ENCODE measurements at regions not wholly inside any gene's neighbourhood (a gene's known extent, or its start where the extent isn't known, plus 50 kb on each side); places are given as distances from the start of the nearest gene placed in this dataset.

DNA sequence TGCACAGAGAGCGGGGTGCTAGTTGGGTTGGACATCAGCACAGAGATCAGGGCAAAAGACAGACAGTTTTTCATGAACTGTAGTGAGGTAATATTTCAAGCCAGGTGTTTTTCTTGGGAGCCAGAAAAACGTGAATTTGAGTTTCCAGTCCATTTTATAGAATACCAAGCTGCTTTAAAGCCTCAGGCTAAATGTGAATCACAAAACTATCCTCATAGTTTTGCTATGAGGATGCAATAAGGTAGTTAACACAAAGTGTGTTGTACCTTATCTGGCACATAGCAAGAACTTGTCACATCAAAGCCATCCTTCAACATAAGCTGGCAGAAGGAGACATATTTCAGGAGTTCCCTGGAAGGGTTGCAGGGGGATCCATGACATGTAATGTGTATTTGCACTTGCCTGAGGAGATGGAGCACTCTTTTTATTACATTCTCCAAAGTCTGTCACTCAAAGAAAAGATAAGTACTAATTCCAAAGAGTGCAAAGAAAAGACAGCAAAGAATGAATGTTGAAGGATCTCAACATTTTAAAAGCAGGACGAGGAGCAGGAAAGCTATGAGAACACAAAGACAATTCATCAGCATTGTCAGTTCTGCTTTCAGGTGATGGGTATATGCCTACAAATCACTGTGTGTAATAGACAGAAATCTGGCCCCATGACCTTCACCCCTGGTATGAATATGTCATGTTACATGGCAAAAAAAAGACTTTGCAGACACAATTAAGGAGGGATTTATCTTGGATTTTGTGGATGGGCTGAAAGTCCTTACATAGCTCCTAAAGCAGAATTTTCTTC lies 1046.4 kb downstream of the NTRK3 start:
- no peak overlapping the region for H3K4ac ChIP-seq (ENCODE audit: low read depth in 1 of 2, low read length in 2 of 2)
- H3K79me1 ChIP-seq (replicated peaks; ENCODE audit: low read length, poor library complexity, severe bottlenecking): no peaks in the 10 kb centered on the region
- 81% methylated on average over 2 of the region's 3 CpGs for WGBS
- H3K27me3 ChIP-seq (ENCODE audit: control insufficient read depth in 1 of 2, insufficient read depth in 1 of 2, low read length in 2 of 2): no peaks in the 10 kb centered on the region
- no peak overlapping the region for H2BK5ac ChIP-seq (ENCODE audit: low read depth, low read length, poor library complexity, severe bottlenecking)
- no peak overlapping the region for H3K14ac ChIP-seq (ENCODE audit: low read length in 2 of 2)
- H3K4me2 ChIP-seq (ENCODE audit: low read length, poor library complexity, severe bottlenecking): no peak overlapping the region
- no peak overlapping the region for H3K9ac ChIP-seq (ENCODE audit: low read length)
- H2AFZ ChIP-seq (ENCODE audit: low read depth, low read length): no peak overlapping the region
- no peak overlapping the region for H3K27ac ChIP-seq (ENCODE audit: low read length, poor library complexity, severe bottlenecking)
- no peak overlapping the region for H4K8ac ChIP-seq (ENCODE audit: low read length)
- H3K36me3 ChIP-seq (ENCODE audit: control insufficient read depth in 1 of 2, insufficient read depth in 2 of 2, low read depth in 1 of 2, low read length in 2 of 2): no peaks in the 10 kb centered on the region
- no peak overlapping the region for H4K91ac ChIP-seq (ENCODE audit: low read length)
- no peak overlapping the region for H2BK120ac ChIP-seq (ENCODE audit: low read depth, low read length)
- no peaks in the 10 kb centered on the region for H3K9me3 ChIP-seq (ENCODE audit: control insufficient read depth, low read length)
- H2AK5ac ChIP-seq (ENCODE audit: low read length, severe bottlenecking): no peak overlapping the region
- DNase-seq: no peak
- H3K23ac ChIP-seq (ENCODE audit: low read length in 2 of 2): no peak overlapping the region
- H3K4me3 ChIP-seq (ENCODE audit: insufficient read depth in 1 of 2, low read depth in 1 of 2, low read length in 2 of 2): no peak overlapping the region
- H3K18ac ChIP-seq (ENCODE audit: low read depth in 1 of 2, low read length in 2 of 2): no peak overlapping the region
- no peaks in the 10 kb centered on the region for H3K4me1 ChIP-seq (ENCODE audit: control insufficient read depth, insufficient read depth, low read depth, low read length)
- no peak overlapping the region for H2BK12ac ChIP-seq (ENCODE audit: low read length in 2 of 2)
- H2BK15ac ChIP-seq (ENCODE audit: low read depth, poor library complexity, severe bottlenecking): no peak overlapping the region

GRCh38 chr15:87207990-87208580 lies 1048.5 kb downstream of the NTRK3 start:
- Histone ChIP-seq H3K14ac (ENCODE audit: low read length in 2 of 2) (no peak overlapping the region), H3K79me1 (replicated peaks; ENCODE audit: low read length, poor library complexity, severe bottlenecking) (no peaks in the 10 kb centered on the region), H4K91ac (ENCODE audit: low read length) (no peak overlapping the region), H3K9ac (ENCODE audit: low read length) (peak overlapping the region; percentile 51), H2BK15ac (ENCODE audit: low read depth, poor library complexity, severe bottlenecking) (no peak overlapping the region), H3K4ac (ENCODE audit: low read depth in 1 of 2, low read length in 2 of 2) (no peak overlapping the region), H3K27ac (ENCODE audit: low read length, poor library complexity, severe bottlenecking) (no peak overlapping the region), H2AK5ac (ENCODE audit: low read length, severe bottlenecking) (no peak overlapping the region), H3K18ac (ENCODE audit: low read depth in 1 of 2, low read length in 2 of 2) (no peak overlapping the region), H4K8ac (ENCODE audit: low read length) (no peak overlapping the region), H3K4me1 (ENCODE audit: control insufficient read depth, insufficient read depth, low read depth, low read length) (no peaks in the 10 kb centered on the region), H3K27me3 (ENCODE audit: control insufficient read depth in 1 of 2, insufficient read depth in 1 of 2, low read length in 2 of 2) (no peaks in the 10 kb centered on the region), H2AFZ (ENCODE audit: low read depth, low read length) (no peak overlapping the region), H3K4me3 (ENCODE audit: insufficient read depth in 1 of 2, low read depth in 1 of 2, low read length in 2 of 2) (no peak overlapping the region), H3K23ac (ENCODE audit: low read length in 2 of 2) (no peak overlapping the region), H2BK12ac (ENCODE audit: low read length in 2 of 2) (no peak overlapping the region), H3K36me3 (ENCODE audit: control insufficient read depth in 1 of 2, insufficient read depth in 2 of 2, low read depth in 1 of 2, low read length in 2 of 2) (no peaks in the 10 kb centered on the region), H2BK5ac (ENCODE audit: low read depth, low read length, poor library complexity, severe bottlenecking) (no peak overlapping the region), H3K4me2 (ENCODE audit: low read length, poor library complexity, severe bottlenecking) (no peak overlapping the region), H2BK120ac (ENCODE audit: low read depth, low read length) (no peak overlapping the region), H3K9me3 (ENCODE audit: control insufficient read depth, low read length) (no peaks in the 10 kb centered on the region)
- DNase-seq: peak; percentile 71

DNA sequence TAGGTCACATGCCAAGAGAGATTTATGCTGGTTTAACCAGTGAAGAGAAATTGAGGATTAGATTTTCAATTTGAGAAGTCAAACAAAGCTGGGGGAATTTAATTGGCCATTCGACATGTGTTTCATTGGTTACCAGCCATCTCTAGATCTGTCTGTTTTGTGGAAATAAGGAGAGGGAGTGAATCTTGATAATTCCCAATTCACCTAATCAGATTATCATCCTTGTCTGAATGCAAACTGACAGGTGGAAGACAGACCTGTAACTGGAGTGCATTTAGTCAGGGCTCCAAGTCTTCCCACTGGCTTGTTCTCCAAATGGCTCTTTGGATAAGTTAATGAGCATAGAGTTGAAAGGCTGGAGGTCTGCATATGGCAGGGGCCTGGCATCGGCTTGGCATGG lies 1049.3 kb downstream of the NTRK3 start:
- 100% methylated on average over 1 of the region's 2 CpGs for WGBS
- Histone ChIP-seq H3K27ac (ENCODE audit: low read length, poor library complexity, severe bottlenecking) (no peak overlapping the region), H2BK5ac (ENCODE audit: low read depth, low read length, poor library complexity, severe bottlenecking) (no peak overlapping the region), H3K4me3 (ENCODE audit: insufficient read depth in 1 of 2, low read depth in 1 of 2, low read length in 2 of 2) (no peak overlapping the region), H3K4me1 (ENCODE audit: control insufficient read depth, insufficient read depth, low read depth, low read length) (no peaks in the 10 kb centered on the region), H3K4ac (ENCODE audit: low read depth in 1 of 2, low read length in 2 of 2) (no peak overlapping the region), H2BK120ac (ENCODE audit: low read depth, low read length) (no peak overlapping the region), H3K4me2 (ENCODE audit: low read length, poor library complexity, severe bottlenecking) (no peak overlapping the region), H3K79me1 (replicated peaks; ENCODE audit: low read length, poor library complexity, severe bottlenecking) (no peaks in the 10 kb centered on the region), H2AK5ac (ENCODE audit: low read length, severe bottlenecking) (no peak overlapping the region), H3K9ac (ENCODE audit: low read length) (no peak overlapping the region), H2BK15ac (ENCODE audit: low read depth, poor library complexity, severe bottlenecking) (no peak overlapping the region), H2AFZ (ENCODE audit: low read depth, low read length) (no peak overlapping the region), H3K36me3 (ENCODE audit: control insufficient read depth in 1 of 2, insufficient read depth in 2 of 2, low read depth in 1 of 2, low read length in 2 of 2) (no peaks in the 10 kb centered on the region), H4K91ac (ENCODE audit: low read length) (peak overlapping the region; percentile 45), H3K23ac (ENCODE audit: low read length in 2 of 2) (no peak overlapping the region), H3K14ac (ENCODE audit: low read length in 2 of 2) (no peak overlapping the region), H3K18ac (ENCODE audit: low read depth in 1 of 2, low read length in 2 of 2) (no peak overlapping the region), H2BK12ac (ENCODE audit: low read length in 2 of 2) (no peak overlapping the region), H3K27me3 (ENCODE audit: control insufficient read depth in 1 of 2, insufficient read depth in 1 of 2, low read length in 2 of 2) (no peaks in the 10 kb centered on the region), H3K9me3 (ENCODE audit: control insufficient read depth, low read length) (no peaks in the 10 kb centered on the region), H4K8ac (ENCODE audit: low read length) (peak overlapping the region; percentile 30)
- DNase-seq: no peak

DNA sequence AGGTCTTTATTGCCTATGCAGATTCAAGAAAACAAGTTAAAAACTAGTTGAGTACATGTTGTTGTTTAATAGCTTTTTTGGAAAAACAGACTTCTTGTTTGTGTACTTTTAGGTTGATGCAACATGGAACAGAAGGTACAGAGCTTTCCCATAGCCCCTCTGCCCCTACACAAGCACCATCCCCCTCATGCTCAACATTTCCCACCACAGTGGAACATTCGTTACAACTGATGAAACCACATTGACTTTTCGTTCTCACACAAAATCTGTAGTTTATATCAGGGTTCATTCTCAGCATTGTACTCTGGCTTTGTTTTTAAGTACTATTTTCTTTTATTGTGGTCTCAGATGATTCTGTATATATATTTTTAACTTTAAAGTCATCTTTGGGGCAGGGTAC lies 1054.6 kb downstream of the NTRK3 start:
- no peak overlapping the region for H2AK5ac ChIP-seq (ENCODE audit: low read length, severe bottlenecking)
- no peak overlapping the region for H3K18ac ChIP-seq (ENCODE audit: low read depth in 1 of 2, low read length in 2 of 2)

More for the DNA sequence above, 1054.6 kb downstream of the NTRK3 start:
- Histone ChIP-seq H4K8ac (ENCODE audit: low read length) (no peak overlapping the region), H3K79me1 (replicated peaks; ENCODE audit: low read length, poor library complexity, severe bottlenecking) (no peaks in the 10 kb centered on the region), H2AFZ (ENCODE audit: low read depth, low read length) (no peak overlapping the region), H3K9ac (ENCODE audit: low read length) (no peak overlapping the region), H2BK12ac (ENCODE audit: low read length in 2 of 2) (no peak overlapping the region), H3K36me3 (ENCODE audit: control insufficient read depth in 1 of 2, insufficient read depth in 2 of 2, low read depth in 1 of 2, low read length in 2 of 2) (no peaks in the 10 kb centered on the region), H2BK15ac (ENCODE audit: low read depth, poor library complexity, severe bottlenecking) (no peak overlapping the region), H3K27ac (ENCODE audit: low read length, poor library complexity, severe bottlenecking) (no peak overlapping the region), H3K4me2 (ENCODE audit: low read length, poor library complexity, severe bottlenecking) (no peak overlapping the region), H3K27me3 (ENCODE audit: control insufficient read depth in 1 of 2, insufficient read depth in 1 of 2, low read length in 2 of 2) (no peaks in the 10 kb centered on the region), H4K91ac (ENCODE audit: low read length) (no peak overlapping the region), H3K9me3 (ENCODE audit: control insufficient read depth, low read length) (no peaks in the 10 kb centered on the region), H3K4ac (ENCODE audit: low read depth in 1 of 2, low read length in 2 of 2) (no peak overlapping the region), H3K23ac (ENCODE audit: low read length in 2 of 2) (no peak overlapping the region), H2BK120ac (ENCODE audit: low read depth, low read length) (no peak overlapping the region), H3K4me1 (ENCODE audit: control insufficient read depth, insufficient read depth, low read depth, low read length) (no peaks in the 10 kb centered on the region), H3K4me3 (ENCODE audit: insufficient read depth in 1 of 2, low read depth in 1 of 2, low read length in 2 of 2) (no peak overlapping the region), H2BK5ac (ENCODE audit: low read depth, low read length, poor library complexity, severe bottlenecking) (no peak overlapping the region), H3K14ac (ENCODE audit: low read length in 2 of 2) (no peak overlapping the region)
- no CpG with 5 or more reads among the region's 2 CpGs for WGBS
- no peak for DNase-seq
